GM12878 (cell line): ENCODE measurements at regions not wholly inside any gene's neighbourhood (a gene's known extent, or its start where the extent isn't known, plus 50 kb on each side); places are given as distances from the start of the nearest gene placed in this dataset.

Experiments used
- ATAC-seq: fragments of 200-7000 bp; cut with Tn5 transposase; 3 replicates; pipeline ENCODE4 v1.9.1; 2020; ENCODE audit warnings: mild to moderate bottlenecking, moderate library complexity
- BruUV-seq: library from RNA; stranded (reverse); fragments of 400-500 nt; replicated peaks from 2 replicates; lab custom pipeline; 2021; lab: Mats Ljungman, UMichigan
- CTCF ChIA-PET: fragments of 300-600 bp; sonication (Branson Sonifier 250); formaldehyde crosslinking; extraction: SDS; loops from one replicate; lab custom pipeline; 2021; ENCODE audit warnings: inconsistent platforms; lab: Yijun Ruan, JAX
- POLR2A ChIA-PET: fragments of 350-600 bp; formaldehyde crosslinking; extraction: SDS; loops from one replicate; lab custom pipeline; 2021; ENCODE audit warnings: inconsistent platforms; lab: Charles Lee
- RAD21 ChIA-PET: fragments of 300-600 bp; sonication (Branson Sonifier 250); formaldehyde crosslinking; loops from one replicate; lab custom pipeline; 2023; ENCODE audit warnings: antibody characterized with exemption; ENCODE audit not compliant: unreplicated experiment; lab: Charles Lee
- SMC1A ChIA-PET: fragments of 300-600 bp; sonication (Branson Sonifier 250); formaldehyde crosslinking; loops from one replicate; lab custom pipeline; 2023; ENCODE audit not compliant: unreplicated experiment, uncharacterized antibody; lab: Charles Lee
- DNase-seq: peaks from one replicate; pipeline ENCODE4 v3.0.0-alpha.2; 2011; ENCODE audit warnings: low read depth, low spot score
- FAIRE-seq: peaks from 3 replicates; lab custom pipeline; 2011; peaks lifted over from hg19 to GRCh38; lab: Jason Lieb, UNC
- H2AFZ ChIP-seq: 2 replicates; pipeline ENCODE4 v1.6.0; 2011; ENCODE audit warnings: low read depth, low read length, control low read depth; ENCODE audit not compliant: control insufficient read depth
- H3K27ac ChIP-seq: 2 replicates; pipeline ENCODE4 v1.5.1; 2011; ENCODE audit warnings: control low read depth; ENCODE audit not compliant: control insufficient read depth, insufficient read depth
- H3K27me3 ChIP-seq, 2 experiments: replicated peaks in 1 of 2; 2 replicates each; pipeline versions ENCODE4 v1.6.0 to v1.6.1; 2011; ENCODE audit warnings: low read length in 1 of 2; ENCODE audit not compliant: control insufficient read depth in 2 of 2, insufficient read depth in 2 of 2
- H3K36me3 ChIP-seq, 2 experiments: 2 replicates each; pipeline ENCODE4 v1.5.1; 2011; ENCODE audit warnings: low read length in 1 of 2; ENCODE audit not compliant: control insufficient read depth in 2 of 2, insufficient read depth in 2 of 2
- H3K4me1 ChIP-seq: 2 replicates; pipeline ENCODE4 v1.6.1; 2011; ENCODE audit warnings: mild to moderate bottlenecking, low read length, moderate library complexity, mixed read lengths; ENCODE audit not compliant: control insufficient read depth, insufficient read depth
- H3K4me2 ChIP-seq: 2 replicates; pipeline ENCODE4 v1.6.0; 2011; ENCODE audit warnings: control low read depth; ENCODE audit not compliant: control insufficient read depth, insufficient read depth
- H3K4me3 ChIP-seq: fragments of 200-600 bp; sonication (generic); 2 replicates; pipeline ENCODE4 v1.5.1; 2016
- H3K79me2 ChIP-seq: 2 replicates; pipeline ENCODE4 v1.6.0; 2011; ENCODE audit warnings: low read length; ENCODE audit not compliant: control insufficient read depth, insufficient read depth
- H3K9ac ChIP-seq: 2 replicates; pipeline ENCODE4 v1.8.0; 2011; ENCODE audit warnings: low read length, control low read depth, mixed read lengths; ENCODE audit not compliant: control insufficient read depth, insufficient read depth
- H3K9me3 ChIP-seq: replicated peaks from 3 replicates; pipeline ENCODE4 v1.5.1; 2011; ENCODE audit warnings: mild to moderate bottlenecking, low read length; ENCODE audit not compliant: control insufficient read depth, insufficient read depth
- H4K20me1 ChIP-seq: 2 replicates; pipeline ENCODE4 v1.6.0; 2011; ENCODE audit not compliant: control insufficient read depth, insufficient read depth
- MLLT1 ChIP-seq: fragments of 450-650 bp; IDR thresholded peaks from 2 replicates; pipeline ENCODE4 v1.6.1; 2016; ENCODE audit warnings: mild to moderate bottlenecking
- RBBP5 ChIP-seq: fragments of 200-600 bp; sonication (generic); conservative IDR thresholded peaks from 2 replicates; pipeline ENCODE4 v1.6.1; 2016
- WGBS: methylation state at CpG from one replicate; pipeline ENCODE4 v1.1.6; 2016; ENCODE audit warnings: low lambda C conversion rate; ENCODE audit not compliant: insufficient replicate concordance, insufficient coverage; ENCODE audit errors: missing lambda C conversion rate; 5-methylcytosine and 5-hydroxymethylcytosine counted together
- in situ Hi-C: fragments of 300-500 bp; cut with MboI; formaldehyde crosslinking; loops from 9 replicates; pipeline ENCODE4 v1.14.3; 2018; ENCODE audit warnings: mixed read lengths
- intact Hi-C: fragments of 100-400 bp; cut with micrococcal nuclease; formaldehyde crosslinking; loops from one replicate; pipeline ENCODE4 v1.14.2; 2022; ENCODE audit not compliant: unreplicated experiment
- TF ChIP-seq, protein P1 (sequence below): fragments of 450-650 bp; formaldehyde crosslinking; IDR thresholded peaks from 2 replicates; pipeline ENCODE4 v1.4.0; 2022; ENCODE audit warnings: mild to moderate bottlenecking, moderate library complexity

- Histone ChIP-seq H3K79me2 (no peaks in the 10 kb centered on the region), H3K27ac (no peak overlapping the region), H3K36me3 (no peaks in the 10 kb centered on the region), H3K4me1 (no peaks in the 10 kb centered on the region), H3K9ac (no peak overlapping the region), H3K4me3 (no peak overlapping the region), H3K4me2 (no peak overlapping the region), H3K27me3 (peaks cover 0 to 1% of the 10 kb centered on the region in 2 experiments; a peak in 1 of 4 replicates), H2AFZ (no peak overlapping the region), H4K20me1 (no peaks in the 10 kb centered on the region), H3K9me3 (no peaks in the 10 kb centered on the region; the same call in 2 of the 3 replicates)
- DNase-seq (no peak), FAIRE-seq (no peak), ATAC-seq (no peak)
- in situ Hi-C loops = no loop called here
- no TSS peak for BruUV-seq
- POLR2A ChIA-PET = no interaction called here
- RAD21 ChIA-PET = no interaction called here
- 27% methylated on average over 2 of the region's 2 CpGs for WGBS
- TF ChIP-seq RBBP5 (no peak), MLLT1 (no peak)
- TF ChIP-seq, protein P1, sequence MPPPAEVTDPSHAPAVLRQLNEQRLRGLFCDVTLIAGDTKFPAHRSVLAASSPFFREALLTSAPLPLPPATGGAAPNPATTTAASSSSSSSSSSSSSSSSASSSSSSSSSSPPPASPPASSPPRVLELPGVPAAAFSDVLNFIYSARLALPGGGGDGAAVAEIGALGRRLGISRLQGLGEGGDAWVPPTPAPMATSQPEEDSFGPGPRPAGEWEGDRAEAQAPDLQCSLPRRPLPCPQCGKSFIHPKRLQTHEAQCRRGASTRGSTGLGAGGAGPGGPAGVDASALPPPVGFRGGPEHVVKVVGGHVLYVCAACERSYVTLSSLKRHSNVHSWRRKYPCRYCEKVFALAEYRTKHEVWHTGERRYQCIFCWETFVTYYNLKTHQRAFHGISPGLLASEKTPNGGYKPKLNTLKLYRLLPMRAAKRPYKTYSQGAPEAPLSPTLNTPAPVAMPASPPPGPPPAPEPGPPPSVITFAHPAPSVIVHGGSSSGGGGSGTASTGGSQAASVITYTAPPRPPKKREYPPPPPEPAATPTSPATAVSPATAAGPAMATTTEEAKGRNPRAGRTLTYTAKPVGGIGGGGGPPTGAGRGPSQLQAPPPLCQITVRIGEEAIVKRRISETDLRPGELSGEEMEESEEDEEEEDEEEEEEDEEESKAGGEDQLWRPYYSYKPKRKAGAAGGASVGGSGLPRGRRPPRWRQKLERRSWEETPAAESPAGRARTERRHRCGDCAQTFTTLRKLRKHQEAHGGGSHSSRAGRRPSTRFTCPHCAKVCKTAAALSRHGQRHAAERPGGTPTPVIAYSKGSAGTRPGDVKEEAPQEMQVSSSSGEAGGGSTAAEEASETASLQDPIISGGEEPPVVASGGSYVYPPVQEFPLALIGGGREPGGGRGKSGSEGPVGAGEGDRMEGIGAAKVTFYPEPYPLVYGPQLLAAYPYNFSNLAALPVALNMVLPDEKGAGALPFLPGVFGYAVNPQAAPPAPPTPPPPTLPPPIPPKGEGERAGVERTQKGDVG (CRISPR knock-in tag) = no peak
- intact Hi-C loops = no loop called here
- SMC1A ChIA-PET = no interaction called here
- CTCF ChIA-PET = no interaction called here
These were observed 65.2 kb upstream of the IFNLR1 start for GRCh38 chr1:24252185-24252780.
